GM19023 (cell line): ENCODE measurements at regions not wholly inside any gene's neighbourhood (a gene's known extent, or its start where the extent isn't known, plus 50 kb on each side); places are given as distances from the start of the nearest gene placed in this dataset.
"Not testable (repeated sequence)": the region's sequence is repeated elsewhere in the genome, so short reads cannot be mapped to it uniquely, and the experiment has no call there.

Source experiments
- ATAC-seq: cut with Tn5 transposase; IDR thresholded peaks from one replicate; pipeline ENCODE4 v1.9.1; 2021; ENCODE audit warnings: mild to moderate bottlenecking, moderate library complexity; ENCODE audit not compliant: unreplicated experiment

GRCh38 chr16:17031484-17032268, 439.1 kb downstream of the XYLT1 start:
- no peak for ATAC-seq

- ATAC-seq: no peak
These were observed 438.4 kb downstream of the XYLT1 start for GRCh38 chr16:17032332-17032731.

GRCh38 chr16:17034477-17035252, 436.1 kb downstream of the XYLT1 start:
- ATAC-seq: no peak

- no peak for ATAC-seq
These were observed 433.3 kb downstream of the XYLT1 start for GRCh38 chr16:17037499-17037898.

- no peak for ATAC-seq
These were observed 432.3 kb downstream of the XYLT1 start for GRCh38 chr16:17038415-17038814.

GRCh38 chr16:17049109-17049508, 421.7 kb downstream of the XYLT1 start:
- not testable (repeated sequence) for ATAC-seq

DNA sequence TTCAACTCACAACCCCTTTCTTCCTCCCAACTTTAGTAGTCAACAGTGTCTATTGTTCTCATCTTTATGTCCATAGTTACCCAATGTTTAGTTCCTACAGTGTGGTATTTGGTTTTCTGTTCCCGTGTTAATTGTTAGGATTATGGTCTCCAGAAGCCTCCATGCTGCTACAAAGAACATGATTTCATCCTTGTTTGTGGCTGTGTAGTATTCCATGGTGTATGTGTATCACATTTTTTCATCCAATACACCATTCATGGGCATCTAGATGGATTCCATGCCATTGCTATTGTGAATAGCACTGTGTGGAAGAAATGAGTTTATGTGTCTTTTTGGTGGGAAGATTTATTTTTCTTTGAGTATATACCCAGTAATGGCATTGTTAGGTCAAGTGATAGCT, 420.3 kb downstream of the XYLT1 start:
- ATAC-seq: no peak
